ENCODE measurements at regions not wholly inside any gene's neighbourhood (a gene's known extent, or its start where the extent isn't known, plus 50 kb on each side); places are given as distances from the start of the nearest gene placed in this dataset.

GRCh38 chr9:84456527-84456926 lies 116.0 kb upstream of the SLC28A3 start:
- TF ChIP-seq, protein P1, sequence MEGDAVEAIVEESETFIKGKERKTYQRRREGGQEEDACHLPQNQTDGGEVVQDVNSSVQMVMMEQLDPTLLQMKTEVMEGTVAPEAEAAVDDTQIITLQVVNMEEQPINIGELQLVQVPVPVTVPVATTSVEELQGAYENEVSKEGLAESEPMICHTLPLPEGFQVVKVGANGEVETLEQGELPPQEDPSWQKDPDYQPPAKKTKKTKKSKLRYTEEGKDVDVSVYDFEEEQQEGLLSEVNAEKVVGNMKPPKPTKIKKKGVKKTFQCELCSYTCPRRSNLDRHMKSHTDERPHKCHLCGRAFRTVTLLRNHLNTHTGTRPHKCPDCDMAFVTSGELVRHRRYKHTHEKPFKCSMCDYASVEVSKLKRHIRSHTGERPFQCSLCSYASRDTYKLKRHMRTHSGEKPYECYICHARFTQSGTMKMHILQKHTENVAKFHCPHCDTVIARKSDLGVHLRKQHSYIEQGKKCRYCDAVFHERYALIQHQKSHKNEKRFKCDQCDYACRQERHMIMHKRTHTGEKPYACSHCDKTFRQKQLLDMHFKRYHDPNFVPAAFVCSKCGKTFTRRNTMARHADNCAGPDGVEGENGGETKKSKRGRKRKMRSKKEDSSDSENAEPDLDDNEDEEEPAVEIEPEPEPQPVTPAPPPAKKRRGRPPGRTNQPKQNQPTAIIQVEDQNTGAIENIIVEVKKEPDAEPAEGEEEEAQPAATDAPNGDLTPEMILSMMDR (IDR thresholded peaks at IDR 0.05): no peak

DNA sequence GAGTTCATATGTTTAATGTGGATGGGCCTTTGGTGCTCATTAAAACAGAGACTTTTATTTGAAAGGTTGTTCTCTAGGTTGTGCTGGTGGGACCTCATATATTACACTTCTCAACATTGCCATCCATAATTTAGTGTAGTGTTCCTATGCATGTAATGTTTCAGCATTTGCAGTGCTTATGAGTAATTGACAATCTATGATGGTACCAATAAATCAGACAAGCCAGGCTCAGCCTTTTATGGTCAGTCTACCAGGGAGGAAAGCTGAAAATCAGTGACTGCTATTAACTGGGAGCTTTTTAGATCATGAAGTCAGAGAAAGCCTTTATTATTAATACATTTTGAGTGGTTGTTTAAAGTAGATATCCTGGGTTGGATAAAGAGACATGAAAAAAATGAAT lies 120.1 kb upstream of the SLC28A3 start:
- TF ChIP-seq, protein P1 (IDR thresholded peaks at IDR 0.05): no peak

DNA sequence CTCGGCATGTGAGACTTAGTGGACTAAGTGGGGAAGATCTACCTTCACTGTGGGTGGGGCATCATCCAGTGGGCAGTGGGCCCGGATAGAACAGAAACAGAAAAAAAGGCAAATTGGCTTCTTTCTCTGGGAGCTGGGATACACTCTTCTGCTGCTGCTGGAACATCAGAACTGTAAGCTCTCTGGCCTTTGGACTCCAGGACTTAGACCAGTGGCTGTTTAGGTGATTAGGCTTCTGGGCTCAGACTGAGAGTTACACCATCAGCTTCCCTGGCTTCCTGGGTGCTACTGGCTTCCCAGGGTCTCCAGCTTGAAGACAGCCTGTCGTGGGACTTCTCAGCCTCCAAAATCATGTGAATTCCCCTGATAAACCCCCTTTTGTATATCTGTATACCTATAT lies 122.7 kb upstream of the SLC28A3 start:
- TF ChIP-seq, protein P1 (IDR thresholded peaks at IDR 0.05): no peak

GRCh38 chr9:84466580-84467285 lies 126.2 kb upstream of the SLC28A3 start:
- TF ChIP-seq, protein P1 (IDR thresholded peaks at IDR 0.05): no peak

- TF ChIP-seq, protein P1 (IDR thresholded peaks at IDR 0.05): no peak
Observed at GRCh38 chr9:84471816-84472215, 131.3 kb upstream of the SLC28A3 start.

GRCh38 chr9:84478996-84479395 lies 138.4 kb upstream of the SLC28A3 start:
- TF ChIP-seq, protein P1 (IDR thresholded peaks at IDR 0.05): no peak

- TF ChIP-seq, protein P1 (IDR thresholded peaks at IDR 0.05): no peak
Observed at GRCh38 chr9:84480071-84480470, 139.5 kb upstream of the SLC28A3 start.

- TF ChIP-seq, protein P1 (IDR thresholded peaks at IDR 0.05): no peak
Observed at GRCh38 chr9:84481231-84481630, 140.7 kb upstream of the SLC28A3 start.

All from LNCAP (cell line).